Activated gamma-delta T cell treated with anti-CD3 and anti-CD28 coated beads, Interleukin-2, amount 50 U/mL, for 16 hours (primary cell): ENCODE measurements at regions not wholly inside any gene's neighbourhood (a gene's known extent, or its start where the extent isn't known, plus 50 kb on each side); places are given as distances from the start of the nearest gene placed in this dataset.
"Not testable (repeated sequence)": the region's sequence is repeated elsewhere in the genome, so short reads cannot be mapped to it uniquely, and the experiment has no call there.

ENCODE experiments used
- DNase-seq: peaks from one replicate; pipeline ENCODE4 v3.0.0-alpha.2; 2020; ENCODE audit warnings: low read depth

- DNase-seq, result no peak
Measured at GRCh38 chr18:41131050-41131449, 824.0 kb upstream of the PIK3C3 start.

GRCh38 chr18:41128545-41128944, 826.5 kb upstream of the PIK3C3 start:
- no peak for DNase-seq

GRCh38 chr18:41128126-41128525, 826.9 kb upstream of the PIK3C3 start:
- DNase-seq, result no peak

- DNase-seq, result no peak
Measured at GRCh38 chr18:41126541-41127235, 828.3 kb upstream of the PIK3C3 start.

GRCh38 chr18:41121116-41121826, 833.8 kb upstream of the PIK3C3 start:
- DNase-seq, result no peak

- no peak for DNase-seq
Measured at GRCh38 chr18:41119031-41119430, 836.0 kb upstream of the PIK3C3 start.

- DNase-seq, result no peak
Measured at GRCh38 chr18:41113885-41114482, 841.0 kb upstream of the PIK3C3 start.

GRCh38 chr18:41099451-41099850, 855.6 kb upstream of the PIK3C3 start:
- DNase-seq, result no peak

- no peak for DNase-seq
Measured at GRCh38 chr18:41096504-41096903, 858.5 kb upstream of the PIK3C3 start.

- DNase-seq, result no peak
Measured at GRCh38 chr18:41077076-41077475, 878.0 kb upstream of the PIK3C3 start.

GRCh38 chr18:41075212-41075611, 879.8 kb upstream of the PIK3C3 start:
- no peak for DNase-seq

GRCh38 chr18:41073372-41073954, 881.6 kb upstream of the PIK3C3 start:
- no peak for DNase-seq

- no peak for DNase-seq
Measured at GRCh38 chr18:41072946-41073345, 882.1 kb upstream of the PIK3C3 start.

GRCh38 chr18:41071826-41072225, 883.2 kb upstream of the PIK3C3 start:
- DNase-seq, result no peak

GRCh38 chr18:41069167-41069566, 885.9 kb upstream of the PIK3C3 start:
- no peak for DNase-seq

GRCh38 chr18:41064916-41065315, 890.1 kb upstream of the PIK3C3 start:
- DNase-seq, result no peak

- DNase-seq, result no peak
Measured at GRCh38 chr18:41060967-41061366, 894.1 kb upstream of the PIK3C3 start.

- no peak for DNase-seq
Measured at GRCh38 chr18:41059126-41059415, 896.0 kb upstream of the PIK3C3 start.

- no peak for DNase-seq
Measured at GRCh38 chr18:41058351-41059125, 896.5 kb upstream of the PIK3C3 start.

- DNase-seq, result no peak
Measured at GRCh38 chr18:41052625-41053024, 902.4 kb upstream of the PIK3C3 start.

- not testable (repeated sequence) for DNase-seq
Measured at GRCh38 chr18:41046250-41046649, 908.8 kb upstream of the PIK3C3 start.

GRCh38 chr18:41043876-41044275, 911.2 kb upstream of the PIK3C3 start:
- no peak for DNase-seq
